Posterior cingulate gyrus (tissue), 11 donors: ENCODE measurements at regions not wholly inside any gene's neighbourhood (a gene's known extent, or its start where the extent isn't known, plus 50 kb on each side); places are given as distances from the start of the nearest gene placed in this dataset.
A peak's percentile ranks its signal among the peaks of the same experiment; 100 is the strongest.

Source experiments
- DNase-seq, 10 donors: peaks; one replicate each; pipeline versions ENCODE4 v3.0.0 to v3.0.0-alpha.2; 2020 to 2021; ENCODE audit warnings: mixed read lengths in 3 of 10
- intact Hi-C: fragments of 100-400 bp; cut with DNase I; formaldehyde crosslinking; loops from one replicate; pipeline ENCODE4 v1.15.1; 2023

GRCh38 chr14:30287579-30288445 lies 271.1 kb upstream of the G2E3 start:
- DNase-seq: peak in 8 of 10 donors; percentile 44 to 91 (median 61)
- intact Hi-C loops: no loop called here

- intact Hi-C loops: no loop called here
- no peak for DNase-seq
Measured at GRCh38 chr14:30290001-30290400, 269.0 kb upstream of the G2E3 start.

GRCh38 chr14:30291216-30291615 lies 267.7 kb upstream of the G2E3 start:
- no peak for DNase-seq
- intact Hi-C loops: no loop called here

GRCh38 chr14:30292541-30292940 lies 266.4 kb upstream of the G2E3 start:
- no peak for DNase-seq
- intact Hi-C loops: no loop called here

GRCh38 chr14:30295980-30296379 lies 263.0 kb upstream of the G2E3 start:
- intact Hi-C loops: no loop called here
- no peak for DNase-seq

- intact Hi-C loops: no loop called here
- DNase-seq: no peak
Measured at GRCh38 chr14:30296931-30297405, 262.0 kb upstream of the G2E3 start.

- intact Hi-C loops: no loop called here
- no peak for DNase-seq
Measured at GRCh38 chr14:30297876-30298795, 260.8 kb upstream of the G2E3 start.

- intact Hi-C loops: no loop called here
Measured at GRCh38 chr14:30299915-30300314, 259.0 kb upstream of the G2E3 start.

GRCh38 chr14:30303350-30303749 lies 255.6 kb upstream of the G2E3 start:
- intact Hi-C loops: no loop called here
- no peak for DNase-seq

More at GRCh38 chr14:30299915-30300314, 259.0 kb upstream of the G2E3 start:
- DNase-seq: no peak

- intact Hi-C loops: no loop called here
- DNase-seq: no peak
Measured at GRCh38 chr14:30305346-30305745, 253.6 kb upstream of the G2E3 start.

- DNase-seq: no peak
- intact Hi-C loops: no loop called here
Measured at GRCh38 chr14:30309405-30309804, 249.6 kb upstream of the G2E3 start.

- intact Hi-C loops: no loop called here
- DNase-seq: no peak
Measured at GRCh38 chr14:30312214-30312613, 246.7 kb upstream of the G2E3 start.

- intact Hi-C loops: no loop called here
- no peak for DNase-seq
Measured at GRCh38 chr14:30317729-30318128, 241.2 kb upstream of the G2E3 start.

- no peak for DNase-seq
- intact Hi-C loops: no loop called here
Measured at GRCh38 chr14:30322819-30323218, 236.1 kb upstream of the G2E3 start.

GRCh38 chr14:30330033-30330432 lies 228.9 kb upstream of the G2E3 start:
- intact Hi-C loops: no loop called here
- DNase-seq: no peak

- intact Hi-C loops: no loop called here
- DNase-seq: no peak
Measured at GRCh38 chr14:30330445-30330844, 228.5 kb upstream of the G2E3 start.

- DNase-seq: no peak
- intact Hi-C loops: no loop called here
Measured at GRCh38 chr14:30331030-30331429, 227.9 kb upstream of the G2E3 start.

GRCh38 chr14:30332374-30332773 lies 226.6 kb upstream of the G2E3 start:
- no peak for DNase-seq
- intact Hi-C loops: no loop called here

GRCh38 chr14:30333934-30334333 lies 225.0 kb upstream of the G2E3 start:
- intact Hi-C loops: no loop called here
- no peak for DNase-seq

GRCh38 chr14:30337456-30337855 lies 221.5 kb upstream of the G2E3 start:
- no peak for DNase-seq
- intact Hi-C loops: no loop called here

- intact Hi-C loops: no loop called here
- no peak for DNase-seq
Measured at GRCh38 chr14:30339311-30339901, 219.6 kb upstream of the G2E3 start.
